NCI-H2171 treated with DMSO at 0.1 percent for 48 hours (cell line): ENCODE measurements at regions not wholly inside any gene's neighbourhood (a gene's known extent, or its start where the extent isn't known, plus 50 kb on each side); places are given as distances from the start of the nearest gene placed in this dataset.
"Not testable (repeated sequence)": the region's sequence is repeated elsewhere in the genome, so short reads cannot be mapped to it uniquely, and the experiment has no call there.

Experiments used
- DNase-seq: peaks from one replicate; lab custom pipeline; 2025; lab: John Stamatoyannopoulos, UW

- DNase-seq = no peak
These were observed 270.0 kb downstream of the AMY1C start for GRCh38 chr1:104019675-104020049.

DNA sequence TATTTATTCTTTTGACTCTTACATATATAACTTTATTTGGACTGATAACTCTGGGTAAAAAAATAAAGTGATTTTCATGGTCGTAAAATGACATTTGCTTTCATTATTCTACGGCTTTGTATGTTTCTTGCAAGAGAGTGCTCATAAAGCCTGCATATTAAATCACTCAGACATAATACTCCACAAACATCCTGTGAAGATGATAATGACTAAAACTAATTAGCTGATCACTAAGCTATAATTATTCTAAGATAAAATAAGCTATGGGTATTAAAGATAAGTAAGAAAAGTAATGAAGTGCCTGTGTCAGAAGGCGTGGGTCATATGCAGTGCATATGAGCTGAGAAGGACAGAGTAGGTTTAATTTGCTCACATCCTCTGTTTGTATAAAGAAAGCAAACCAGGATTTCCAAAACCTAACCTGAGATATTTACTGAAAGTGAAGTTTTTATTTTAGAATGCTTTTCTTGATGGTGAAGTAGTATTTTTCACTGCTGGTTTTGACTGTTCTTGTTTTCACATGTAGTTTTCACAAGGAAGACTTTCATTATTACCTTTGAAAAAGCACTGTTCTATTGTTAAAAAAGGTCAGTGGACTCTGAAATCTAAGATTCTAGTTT, 278.8 kb downstream of the AMY1C start:
- DNase-seq = no peak

DNA sequence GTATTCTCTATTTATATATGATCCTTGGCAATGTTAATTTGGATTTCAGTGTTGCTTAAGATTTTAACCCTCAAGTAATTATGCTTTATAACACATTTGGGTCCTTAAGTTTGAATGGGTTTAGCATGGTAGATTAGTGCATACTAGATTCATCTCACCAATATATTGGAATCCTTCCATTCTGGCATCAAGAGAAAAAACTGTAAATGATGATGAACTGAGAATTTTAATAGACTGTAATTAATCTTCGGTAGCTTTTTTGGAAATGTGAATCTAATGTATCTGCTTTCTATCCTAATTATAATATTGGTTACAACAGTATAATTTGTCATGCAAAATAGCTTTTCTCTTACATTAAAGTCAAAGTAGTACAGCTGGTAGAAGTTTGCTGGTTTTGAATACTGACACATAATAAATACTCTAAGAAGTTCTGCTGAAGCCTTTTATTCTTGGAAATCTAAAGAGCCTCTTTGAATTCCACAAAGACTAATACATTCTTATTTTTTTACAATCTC, 279.8 kb downstream of the AMY1C start:
- no peak for DNase-seq

GRCh38 chr1:104056786-104057185, 307.1 kb downstream of the AMY1C start:
- DNase-seq = no peak

GRCh38 chr1:104057219-104057898, 307.7 kb downstream of the AMY1C start:
- not testable (repeated sequence) for DNase-seq

DNA sequence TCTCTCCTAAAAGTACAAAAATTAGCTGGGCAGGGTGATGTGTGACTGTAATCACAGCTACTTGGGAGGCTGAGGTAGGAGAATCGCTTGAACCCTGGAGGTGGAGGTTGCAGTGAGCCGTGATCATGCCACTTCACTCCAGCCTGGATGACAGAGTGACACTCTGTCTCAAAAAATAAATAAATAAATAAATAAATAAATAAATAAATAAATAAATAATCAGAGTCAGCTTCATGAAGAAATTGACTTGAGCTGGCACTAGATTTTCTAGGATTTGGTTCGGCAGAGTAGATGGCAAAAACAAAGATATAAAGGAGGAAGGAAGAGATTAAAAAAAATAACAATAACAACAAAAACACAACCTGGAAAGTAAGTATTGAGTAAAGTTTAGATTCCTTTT, 311.9 kb downstream of the AMY1C start:
- not testable (repeated sequence) for DNase-seq

DNA sequence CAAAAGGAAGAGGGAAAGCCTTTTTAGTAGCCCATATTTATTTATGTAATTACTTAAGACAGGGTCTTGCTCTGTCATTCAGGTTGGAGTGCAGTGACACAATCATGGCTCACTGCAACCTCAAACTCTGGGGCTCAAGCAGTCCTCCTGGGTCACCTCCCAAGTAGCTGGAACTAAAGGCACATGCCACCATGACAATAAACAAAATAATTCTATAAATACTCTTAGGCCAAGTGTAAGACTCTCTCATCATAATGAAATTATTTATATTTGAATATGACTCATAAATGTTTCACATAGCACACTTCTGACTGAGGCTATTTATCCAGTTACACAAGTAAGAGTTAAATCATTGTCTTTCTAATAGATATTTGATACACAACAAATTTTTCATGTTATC, 314.7 kb downstream of the AMY1C start:
- DNase-seq = no peak

GRCh38 chr1:104072915-104073371, 323.2 kb downstream of the AMY1C start:
- no peak for DNase-seq

DNA sequence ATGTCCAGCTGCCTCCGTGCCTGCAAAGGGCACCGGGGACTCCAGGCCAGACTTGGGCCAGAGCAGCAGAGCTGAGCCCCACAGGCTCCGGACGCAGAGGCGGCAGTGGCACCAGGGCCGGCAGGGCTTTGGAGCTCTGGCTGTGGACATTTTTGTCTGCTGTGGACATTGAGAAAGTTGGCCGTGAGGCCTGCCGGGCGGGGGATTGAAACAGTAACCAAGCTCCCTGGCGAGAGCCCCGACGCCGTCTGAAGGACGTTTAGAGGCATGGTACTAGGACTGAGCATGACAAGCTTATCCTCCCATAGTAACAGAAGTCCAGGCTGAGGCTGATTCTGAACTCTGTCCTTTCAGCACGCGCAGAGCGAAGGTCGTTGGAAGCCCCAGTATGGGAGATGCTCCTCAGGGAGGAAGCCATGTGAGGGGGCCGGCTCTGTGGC, 323.8 kb downstream of the AMY1C start:
- DNase-seq = no peak

- no peak for DNase-seq
These were observed 332.5 kb downstream of the AMY1C start for GRCh38 chr1:104082221-104082620.

GRCh38 chr1:104084380-104084779, 334.7 kb downstream of the AMY1C start:
- DNase-seq = no peak

- no peak for DNase-seq
These were observed 343.0 kb downstream of the AMY1C start for GRCh38 chr1:104092698-104093097.

DNA sequence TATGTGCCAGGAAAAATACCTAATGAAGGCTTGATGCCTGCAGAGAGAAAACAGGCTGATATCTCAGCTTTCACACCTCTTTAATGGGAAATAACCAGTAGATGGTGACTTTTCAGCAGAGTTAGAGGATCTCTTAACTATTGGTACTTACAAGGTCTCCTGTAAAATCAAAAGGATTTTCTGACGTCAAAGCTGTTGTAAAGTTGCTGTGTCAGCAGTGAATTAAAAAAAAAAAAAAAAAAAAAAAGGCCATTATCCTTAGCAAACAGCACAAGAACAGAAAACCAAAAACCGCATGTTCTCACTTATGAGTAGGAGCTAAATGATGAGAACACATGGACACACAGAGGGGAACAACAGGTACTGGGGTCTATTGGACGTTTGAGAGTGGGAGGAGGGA, 349.1 kb downstream of the AMY1C start:
- no peak for DNase-seq

DNA sequence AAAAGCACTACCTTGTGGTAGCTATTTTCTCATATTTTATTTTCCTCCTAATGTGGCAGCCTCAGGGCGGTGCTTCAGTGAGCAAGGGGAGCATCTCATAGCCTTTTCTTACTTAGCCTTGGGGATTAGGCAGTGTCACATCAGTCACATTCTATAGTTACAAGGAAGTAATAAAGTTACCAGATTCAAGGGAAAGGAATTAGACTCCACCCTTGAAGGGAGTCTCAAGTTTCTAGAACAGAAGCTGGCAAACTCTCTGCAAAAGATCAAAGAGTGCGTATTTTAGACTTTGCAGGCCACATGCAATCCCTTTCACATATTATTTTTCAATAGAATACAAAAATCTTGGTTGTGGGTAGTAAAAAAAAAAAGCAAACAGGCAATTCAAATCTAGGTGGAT, 350.4 kb downstream of the AMY1C start:
- DNase-seq = no peak

GRCh38 chr1:104105465-104105864, 355.8 kb downstream of the AMY1C start:
- no peak for DNase-seq

DNA sequence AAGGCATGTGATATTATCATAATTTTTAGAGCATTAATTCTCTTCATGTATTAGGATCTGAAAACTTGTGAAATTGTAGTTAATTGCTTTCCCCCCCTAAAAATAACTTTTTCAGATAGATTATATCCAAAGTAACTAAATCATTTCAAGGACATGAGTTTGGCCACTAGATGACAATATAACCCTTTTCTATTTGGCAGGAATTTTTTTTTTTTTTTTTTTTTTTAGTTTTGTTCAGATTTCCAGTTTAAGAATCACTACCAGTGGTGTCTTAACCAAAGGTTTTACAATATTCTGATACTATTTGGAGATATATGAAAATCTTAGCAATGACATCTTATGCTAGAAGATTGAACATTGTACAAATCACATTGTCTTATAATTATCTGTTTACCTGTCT, 370.8 kb downstream of the AMY1C start:
- no peak for DNase-seq

GRCh38 chr1:104121271-104121670, 371.6 kb downstream of the AMY1C start:
- no peak for DNase-seq

DNA sequence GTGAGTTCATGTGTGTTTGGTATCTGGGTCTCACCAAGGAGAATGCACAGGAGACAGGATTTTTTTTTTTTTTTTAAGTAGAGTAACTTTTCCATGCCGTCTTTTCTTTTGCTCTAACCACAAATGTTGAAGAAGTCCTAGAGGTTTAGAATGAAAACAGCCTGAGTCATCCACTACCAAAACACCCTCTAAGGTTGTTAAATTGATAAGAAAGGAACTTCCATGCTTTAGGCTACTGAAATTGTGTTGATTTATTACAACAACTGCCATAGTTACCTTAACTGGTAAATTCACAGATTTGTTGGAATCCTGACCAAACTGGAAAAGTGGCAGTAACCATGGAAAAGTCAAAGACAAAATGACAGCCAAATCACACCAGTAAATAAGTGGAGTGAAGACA, 375.6 kb downstream of the AMY1C start:
- no peak for DNase-seq

GRCh38 chr1:104125970-104126369, 376.3 kb downstream of the AMY1C start:
- no peak for DNase-seq

GRCh38 chr1:104132382-104132973, 382.8 kb downstream of the AMY1C start:
- DNase-seq = no peak

- not testable (repeated sequence) for DNase-seq
These were observed 385.3 kb downstream of the AMY1C start for GRCh38 chr1:104135036-104135435.

- no peak for DNase-seq
These were observed 386.9 kb downstream of the AMY1C start for GRCh38 chr1:104136621-104137020.

DNA sequence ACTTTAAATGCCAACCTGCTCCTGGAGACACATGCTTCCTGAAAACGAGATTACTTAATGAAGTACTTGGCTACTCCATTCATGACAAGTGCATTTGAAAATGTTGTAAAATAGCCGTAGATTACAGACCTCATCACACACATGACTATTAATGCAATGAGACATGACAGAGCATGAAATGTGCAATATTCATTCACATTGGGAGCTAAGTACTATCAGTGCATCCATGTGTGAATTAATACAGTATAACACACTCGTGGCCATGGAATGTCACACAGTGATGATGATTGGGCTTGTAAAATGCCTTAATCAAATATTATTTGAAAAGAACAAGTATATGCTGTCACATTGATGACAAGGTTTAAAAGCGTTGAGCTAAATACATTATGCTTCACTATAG, 407.0 kb downstream of the AMY1C start:
- DNase-seq = no peak
